H7 (cell line): ENCODE measurements at regions not wholly inside any gene's neighbourhood (a gene's known extent, or its start where the extent isn't known, plus 50 kb on each side); places are given as distances from the start of the nearest gene placed in this dataset.

Experiments used
- DNase-seq: peaks from one replicate; pipeline ENCODE4 v3.0.0; 2012
- H3K27me3 ChIP-seq: 2 replicates; pipeline ENCODE4 v1.6.0; 2011; ENCODE audit warnings: mild to moderate bottlenecking, low read length; ENCODE audit not compliant: control insufficient read depth, insufficient read depth
- H3K36me3 ChIP-seq: replicated peaks from 2 replicates; pipeline ENCODE4 v1.5.1; 2011; ENCODE audit warnings: low read length; ENCODE audit not compliant: control insufficient read depth, insufficient read depth
- H3K4me3 ChIP-seq: 2 replicates; pipeline ENCODE4 v1.5.1; 2011; ENCODE audit warnings: low read depth, mild to moderate bottlenecking, control low read depth, low read length, moderate library complexity; ENCODE audit not compliant: insufficient read depth

DNA sequence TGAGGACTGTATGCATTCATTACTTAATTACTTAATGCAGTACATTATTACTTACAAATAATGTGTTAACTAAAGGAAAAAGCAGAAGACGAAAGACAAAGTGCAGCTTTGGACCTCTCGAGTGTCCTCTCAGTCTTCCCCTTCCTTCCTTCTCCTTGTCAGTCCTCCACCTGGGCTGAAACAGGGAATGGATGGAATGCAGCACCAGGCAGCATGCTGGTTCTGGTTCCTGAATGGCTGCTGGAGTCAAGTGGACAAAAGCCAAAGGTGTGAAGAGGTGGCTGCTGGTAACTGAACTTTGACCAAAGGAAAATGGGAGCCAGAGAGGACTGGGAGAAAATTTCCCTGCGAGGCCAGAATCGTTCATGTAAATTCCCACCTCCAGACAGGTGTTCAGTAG lies 179.5 kb downstream of the GPAM start:
- no peaks in the 10 kb centered on the region for H3K27me3 ChIP-seq
- no peaks in the 10 kb centered on the region for H3K36me3 ChIP-seq
- H3K4me3 ChIP-seq, result no peak overlapping the region
- no peak for DNase-seq

DNA sequence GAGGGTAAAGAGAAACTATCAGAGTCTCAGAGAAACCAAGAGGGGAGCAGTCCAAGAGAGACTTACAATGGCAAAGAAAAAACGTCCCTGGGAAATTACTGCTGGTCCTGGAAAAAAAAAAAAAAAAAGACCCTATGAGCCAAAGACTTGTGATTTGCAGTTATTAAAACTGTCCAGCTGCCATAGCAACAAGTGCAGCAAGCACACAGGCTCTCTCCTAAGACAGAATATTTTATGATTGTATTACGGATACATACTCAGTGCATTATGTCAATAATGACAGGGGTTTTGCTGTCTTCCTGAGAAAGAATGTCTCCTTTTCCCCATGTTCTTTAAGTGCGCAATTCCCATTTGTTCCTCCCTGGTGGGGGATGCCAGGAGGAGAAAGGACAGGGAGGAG lies 178.5 kb downstream of the GPAM start:
- Histone ChIP-seq H3K27me3 (no peaks in the 10 kb centered on the region), H3K4me3 (no peak overlapping the region), H3K36me3 (no peaks in the 10 kb centered on the region)
- DNase-seq, result no peak

DNA sequence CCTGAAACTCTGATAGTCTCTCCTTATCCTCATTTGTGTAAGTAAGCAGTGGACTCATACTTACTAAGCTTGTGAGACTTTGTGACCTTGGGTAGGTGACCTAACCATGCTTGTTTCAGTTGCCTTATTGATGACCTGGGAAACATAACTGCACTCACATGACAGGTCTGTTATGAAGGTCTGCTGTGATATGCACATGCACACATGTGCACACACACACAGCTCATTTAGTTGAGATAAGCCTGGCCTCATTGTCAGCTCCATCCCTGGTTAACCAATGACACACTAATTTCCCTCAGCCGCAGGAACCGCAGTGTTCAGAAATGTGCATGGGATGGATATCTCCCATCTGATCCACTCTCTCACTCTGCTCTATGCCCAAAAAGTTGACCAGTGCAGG lies 177.2 kb downstream of the GPAM start:
- Histone ChIP-seq H3K36me3 (no peaks in the 10 kb centered on the region), H3K4me3 (no peak overlapping the region), H3K27me3 (no peaks in the 10 kb centered on the region)
- DNase-seq, result no peak

DNA sequence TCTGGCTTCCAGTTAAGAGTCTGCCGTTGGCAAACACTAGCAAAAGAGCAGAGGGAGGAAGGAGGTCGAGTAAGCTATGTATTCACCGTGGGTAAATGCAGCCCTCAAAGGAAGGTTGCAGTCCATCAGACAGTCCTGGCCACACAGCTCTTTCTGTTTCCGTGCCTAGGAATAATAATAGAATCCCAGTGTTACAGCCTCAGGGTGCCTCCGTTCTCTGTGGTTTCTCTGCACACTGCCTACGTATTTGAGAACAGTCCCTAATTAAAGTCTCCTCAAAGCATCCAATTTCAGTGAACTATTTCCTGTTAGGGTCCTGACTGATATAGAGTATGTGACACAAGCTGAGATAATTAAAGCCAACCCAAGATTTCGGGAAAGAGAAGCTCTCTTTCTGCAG lies 176.7 kb downstream of the GPAM start:
- DNase-seq, result no peak
- Histone ChIP-seq H3K27me3 (no peaks in the 10 kb centered on the region), H3K4me3 (no peak overlapping the region), H3K36me3 (no peaks in the 10 kb centered on the region)

DNA sequence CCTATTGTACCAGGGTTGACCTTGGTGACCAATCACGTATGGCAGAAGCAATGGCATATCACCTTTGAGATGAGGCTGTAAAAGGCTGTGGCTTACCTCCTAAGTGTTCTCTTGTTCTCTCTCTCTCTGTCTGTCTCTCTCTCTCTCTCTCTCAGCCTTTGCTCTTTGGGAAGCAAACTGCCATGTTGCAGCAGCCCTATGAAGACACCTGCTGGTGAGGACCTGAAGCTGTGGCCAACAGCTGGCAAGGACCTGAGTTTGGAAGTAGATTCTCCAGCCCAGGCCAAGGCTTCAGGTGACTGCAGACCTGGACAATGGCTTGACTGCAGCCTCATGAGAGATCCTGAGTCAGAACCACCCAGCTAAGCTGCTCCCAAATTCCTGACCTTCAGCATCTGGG lies 161.4 kb downstream of the GPAM start:
- no peak overlapping the region for H3K4me3 ChIP-seq
- DNase-seq, result no peak

DNA sequence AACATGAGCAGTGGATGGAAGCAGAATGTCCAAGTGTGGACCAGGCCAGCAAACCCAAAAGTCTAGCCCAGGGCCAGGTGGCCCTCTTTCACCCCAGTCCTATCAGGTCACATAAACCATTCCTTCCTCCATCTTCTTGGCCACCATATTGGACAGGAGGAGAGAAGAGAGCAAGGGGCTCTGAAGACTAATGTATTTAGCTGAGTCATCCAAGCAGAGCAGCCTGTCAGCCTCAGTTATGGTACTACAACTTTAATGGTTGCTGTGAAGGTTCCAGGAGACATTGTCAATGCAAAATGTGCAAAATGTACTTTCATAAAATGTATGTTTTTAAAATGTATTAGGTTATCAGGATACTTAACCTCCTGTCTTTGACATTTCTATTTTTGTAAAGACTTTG lies 159.5 kb downstream of the GPAM start:
- no peak overlapping the region for H3K4me3 ChIP-seq

More for the DNA sequence above, 161.4 kb downstream of the GPAM start:
- Histone ChIP-seq H3K27me3 (no peaks in the 10 kb centered on the region), H3K36me3 (no peaks in the 10 kb centered on the region)

DNA sequence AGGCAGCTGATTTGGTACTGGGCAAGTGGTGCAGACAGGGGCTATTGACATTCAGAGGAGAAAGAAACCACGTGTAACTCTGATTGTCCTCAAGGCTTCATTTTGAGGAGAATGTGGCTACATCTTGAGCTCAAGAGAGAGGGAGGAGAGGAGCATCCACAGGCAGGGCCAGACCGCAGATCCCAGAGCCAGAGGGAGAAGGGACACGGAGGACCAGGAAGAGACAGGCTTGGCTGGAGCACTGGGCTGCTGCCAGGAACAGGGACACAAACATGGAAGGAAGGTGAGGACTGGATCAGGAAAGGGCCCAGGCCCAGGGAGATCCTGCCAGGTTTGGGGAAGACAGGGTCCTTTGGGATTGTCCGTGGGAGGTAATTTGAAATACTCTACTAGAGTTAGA lies 158.3 kb downstream of the GPAM start:
- no peaks in the 10 kb centered on the region for H3K27me3 ChIP-seq
- DNase-seq, result no peak
- H3K4me3 ChIP-seq, result no peak overlapping the region
- H3K36me3 ChIP-seq, result no peaks in the 10 kb centered on the region

More for the DNA sequence above, 159.5 kb downstream of the GPAM start:
- no peak for DNase-seq
- Histone ChIP-seq H3K27me3 (no peaks in the 10 kb centered on the region), H3K36me3 (no peaks in the 10 kb centered on the region)

DNA sequence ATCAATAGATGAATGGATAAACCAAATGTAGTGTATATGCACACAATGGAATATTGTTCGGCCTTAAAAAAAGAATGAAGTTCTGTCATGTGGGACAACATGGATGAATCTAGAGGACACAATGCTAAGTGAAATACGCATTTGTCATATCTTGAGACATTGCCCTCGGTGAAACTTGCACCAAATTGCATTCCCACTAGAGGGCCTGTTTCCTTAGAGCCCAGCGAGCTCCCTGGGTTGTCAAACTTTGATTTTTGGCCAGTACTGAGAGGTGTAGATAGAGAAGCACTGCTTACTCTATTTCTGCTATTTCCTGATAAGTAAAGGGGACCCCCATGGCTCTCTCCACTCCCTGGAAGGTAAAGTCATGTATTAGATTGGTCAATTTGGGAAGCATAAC lies 157.1 kb downstream of the GPAM start:
- H3K4me3 ChIP-seq, result no peak overlapping the region
- H3K36me3 ChIP-seq, result no peaks in the 10 kb centered on the region
- no peaks in the 10 kb centered on the region for H3K27me3 ChIP-seq
- peak; percentile 18 for DNase-seq

DNA sequence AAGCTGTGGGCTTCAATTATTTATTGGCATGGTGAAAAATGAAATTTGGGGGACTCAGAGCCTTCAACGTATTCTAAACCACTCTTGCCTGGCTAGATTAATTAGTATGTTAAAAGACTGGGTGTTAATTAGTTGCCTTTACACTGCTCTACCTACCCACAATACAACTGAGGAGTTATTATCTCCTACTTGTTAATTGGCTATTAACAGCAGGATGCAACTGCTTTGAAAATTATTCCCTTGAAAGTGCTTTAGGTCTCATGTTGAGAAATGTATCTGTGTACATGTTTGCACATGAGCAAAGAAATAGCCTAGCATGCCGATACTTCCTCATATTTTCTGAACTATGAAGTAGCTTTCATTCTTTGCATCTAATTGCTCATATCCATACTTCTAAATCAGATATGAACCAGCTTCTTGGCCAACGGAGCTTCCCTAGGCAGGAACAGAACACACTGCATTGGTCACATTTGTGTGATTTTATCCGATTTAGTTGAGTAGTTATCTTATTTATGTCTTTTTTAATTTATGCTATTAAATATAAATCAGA lies 155.8 kb downstream of the GPAM start:
- H3K27me3 ChIP-seq, result no peaks in the 10 kb centered on the region
- no peaks in the 10 kb centered on the region for H3K36me3 ChIP-seq
- no peak for DNase-seq
- no peak overlapping the region for H3K4me3 ChIP-seq

DNA sequence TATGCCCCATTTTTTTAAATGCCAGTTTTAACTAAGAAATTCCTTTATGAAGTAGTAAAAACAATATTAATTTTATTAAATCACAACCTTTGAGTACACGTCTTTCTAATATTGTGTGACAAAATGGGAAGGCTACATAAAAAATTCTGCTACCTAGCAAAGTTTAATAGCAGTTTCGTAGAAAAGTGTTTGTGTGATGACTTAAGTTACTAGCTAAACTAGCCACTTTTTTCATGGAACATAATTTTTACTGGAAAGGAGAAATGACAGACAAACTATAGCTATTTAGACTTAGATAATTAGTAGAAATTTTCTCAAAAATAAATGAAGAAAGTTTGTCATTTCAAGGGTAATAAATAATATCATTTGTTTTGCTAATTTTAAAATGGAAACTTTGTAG lies 153.1 kb downstream of the GPAM start:
- DNase-seq, result no peak
- H3K27me3 ChIP-seq, result no peaks in the 10 kb centered on the region
- no peaks in the 10 kb centered on the region for H3K36me3 ChIP-seq
- H3K4me3 ChIP-seq, result no peak overlapping the region

DNA sequence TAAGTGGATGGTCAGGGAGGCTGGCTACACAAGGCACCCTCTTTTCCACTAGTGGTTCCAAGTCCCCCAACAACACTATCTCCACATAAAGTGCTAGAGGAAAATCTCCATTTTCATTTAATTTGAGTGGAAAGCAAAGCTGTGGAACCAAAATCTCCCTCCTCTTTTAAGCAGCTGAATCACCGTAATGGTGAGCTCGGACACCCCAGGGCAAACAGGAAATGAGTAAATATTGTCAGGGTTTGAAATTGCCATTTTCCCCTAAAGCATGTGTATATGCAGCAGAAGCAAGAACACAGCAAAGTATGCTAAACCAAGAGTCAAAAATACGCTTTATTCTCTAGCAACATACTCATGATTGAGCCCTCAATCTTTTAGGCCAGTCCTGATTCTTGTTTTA lies 143.7 kb downstream of the GPAM start:
- Histone ChIP-seq H3K4me3 (no peak overlapping the region), H3K36me3 (no peaks in the 10 kb centered on the region), H3K27me3 (no peaks in the 10 kb centered on the region)
- no peak for DNase-seq

DNA sequence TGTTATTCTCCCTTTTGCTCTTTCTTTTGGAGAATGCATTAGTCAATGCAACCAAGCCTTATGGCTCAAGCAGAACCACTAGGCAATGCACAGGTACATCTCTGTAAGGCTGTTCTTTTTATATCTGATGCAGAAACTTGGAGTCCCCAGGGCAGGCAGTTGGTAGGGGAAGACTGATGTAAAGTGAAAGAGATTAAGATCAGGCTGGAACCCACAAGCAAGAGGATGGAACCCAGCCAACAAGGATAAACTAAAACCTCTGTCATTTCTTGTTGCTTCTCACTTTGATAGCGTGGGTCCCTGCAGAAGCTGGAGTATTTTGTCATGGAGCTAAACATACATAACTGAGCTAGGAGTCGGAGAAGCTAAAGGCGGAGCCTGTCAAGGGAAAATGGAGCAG lies 142.9 kb downstream of the GPAM start:
- no peak for DNase-seq
- no peaks in the 10 kb centered on the region for H3K27me3 ChIP-seq
- no peaks in the 10 kb centered on the region for H3K36me3 ChIP-seq
- H3K4me3 ChIP-seq, result no peak overlapping the region

DNA sequence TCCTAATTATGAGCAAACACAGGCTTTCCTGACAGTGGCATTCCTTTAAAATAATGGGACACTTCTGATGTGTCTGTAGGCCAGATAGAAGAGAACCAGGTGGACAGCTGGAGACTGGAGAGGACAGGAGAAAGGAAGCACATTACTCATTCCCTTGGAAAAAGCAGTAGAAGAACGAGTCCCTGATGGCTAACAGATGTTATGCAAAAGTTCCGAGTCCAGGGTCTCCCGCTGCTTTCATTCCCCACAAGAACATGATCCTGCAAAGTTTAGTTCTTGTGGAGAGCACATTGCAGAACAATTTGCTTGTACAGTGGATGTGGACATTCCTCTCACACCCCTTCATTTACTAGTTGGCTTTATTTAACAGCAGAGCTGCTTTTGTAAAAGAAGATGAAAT lies 137.6 kb downstream of the GPAM start:
- H3K36me3 ChIP-seq, result no peaks in the 10 kb centered on the region
- no peak overlapping the region for H3K4me3 ChIP-seq
- no peaks in the 10 kb centered on the region for H3K27me3 ChIP-seq
- DNase-seq, result no peak

DNA sequence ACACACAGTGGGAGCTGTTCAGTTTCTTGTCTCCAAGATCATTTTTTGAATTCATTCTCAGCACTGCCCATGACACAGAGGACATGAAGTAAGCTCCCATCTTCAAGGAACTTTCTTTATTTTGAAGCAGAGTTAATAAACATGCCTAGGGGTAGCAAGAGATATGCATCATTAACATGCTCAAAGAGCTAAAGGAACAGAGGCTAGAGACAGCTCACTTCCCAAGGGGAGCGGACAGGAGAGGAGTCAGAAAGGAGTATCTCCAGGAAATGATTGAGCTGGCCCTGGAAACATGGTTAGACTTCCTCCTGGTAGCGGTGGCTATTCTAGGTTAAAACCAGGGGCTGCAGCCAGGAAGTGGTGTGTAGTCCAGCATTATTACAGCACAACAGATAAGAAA lies 135.9 kb downstream of the GPAM start:
- no peak overlapping the region for H3K4me3 ChIP-seq
- H3K36me3 ChIP-seq, result no peaks in the 10 kb centered on the region
- no peak for DNase-seq
- no peaks in the 10 kb centered on the region for H3K27me3 ChIP-seq

DNA sequence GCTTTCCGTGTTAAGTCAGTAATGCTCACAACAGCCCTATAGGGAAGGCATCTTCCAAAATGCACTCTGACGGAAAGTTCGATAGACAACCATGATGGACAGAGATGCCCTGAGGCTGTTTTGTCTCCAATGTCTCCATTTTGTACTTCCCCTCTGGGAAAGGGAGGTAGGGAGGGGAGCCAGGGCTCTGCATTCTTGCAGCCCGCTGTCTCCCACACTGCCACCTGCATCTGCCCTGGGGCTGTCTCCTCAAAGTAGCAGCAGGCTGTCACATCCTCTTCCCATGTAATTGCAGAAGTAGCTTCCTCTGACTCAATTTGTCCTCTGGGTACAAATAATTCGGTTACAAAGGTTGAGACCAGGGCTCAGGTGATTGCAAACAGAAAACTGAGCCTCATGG lies 131.4 kb downstream of the GPAM start:
- no peak for DNase-seq
- Histone ChIP-seq H3K27me3 (no peaks in the 10 kb centered on the region), H3K4me3 (no peak overlapping the region), H3K36me3 (no peaks in the 10 kb centered on the region)

DNA sequence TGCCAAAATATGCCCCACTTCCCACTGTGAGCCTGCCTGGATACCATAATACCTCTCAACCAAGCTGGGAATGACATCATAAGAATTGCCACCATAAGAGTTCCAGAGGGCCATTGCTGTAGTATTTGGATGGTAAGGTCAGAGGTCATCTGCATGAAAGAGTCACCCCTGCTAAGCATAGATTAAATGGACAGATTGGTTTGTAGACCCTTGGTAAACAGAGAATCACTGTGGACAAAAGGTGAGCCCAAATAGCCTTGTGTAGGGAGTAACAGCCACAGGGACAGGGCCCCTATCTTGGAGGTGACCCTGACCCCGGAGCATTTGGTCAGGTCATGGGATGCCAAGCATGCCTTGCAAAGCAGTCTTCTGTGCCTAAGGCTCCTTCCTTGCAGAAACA lies 129.7 kb downstream of the GPAM start:
- DNase-seq, result no peak
- no peaks in the 10 kb centered on the region for H3K36me3 ChIP-seq
- no peak overlapping the region for H3K4me3 ChIP-seq
- no peaks in the 10 kb centered on the region for H3K27me3 ChIP-seq
